Posterior cingulate gyrus (tissue), 11 donors: ENCODE measurements at regions not wholly inside any gene's neighbourhood (a gene's known extent, or its start where the extent isn't known, plus 50 kb on each side); places are given as distances from the start of the nearest gene placed in this dataset.

Source experiments
- DNase-seq, 10 donors: peaks; one replicate each; pipeline versions ENCODE4 v3.0.0 to v3.0.0-alpha.2; 2020 to 2021; ENCODE audit warnings: mixed read lengths in 3 of 10
- intact Hi-C: fragments of 100-400 bp; cut with DNase I; formaldehyde crosslinking; loops from one replicate; pipeline ENCODE4 v1.15.1; 2023

DNA sequence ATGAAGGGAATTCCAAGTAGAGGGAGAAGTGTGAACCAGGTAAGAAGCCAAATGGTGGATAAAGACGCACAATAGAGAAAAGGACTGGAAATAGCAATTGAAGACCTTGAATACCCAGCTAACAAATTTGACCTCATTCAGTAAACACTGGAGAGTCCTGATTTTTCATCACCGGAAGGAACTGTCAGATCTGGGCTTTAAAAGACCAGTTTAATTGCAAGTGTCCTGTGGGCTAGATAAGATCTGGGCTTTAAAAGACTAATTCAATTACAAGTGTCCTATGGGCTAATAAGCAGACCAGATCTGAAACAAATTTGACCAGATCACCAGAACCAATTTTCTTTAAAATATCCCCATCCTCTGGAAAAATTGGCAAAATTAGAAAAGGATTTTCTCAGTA is 380.0 kb downstream of the ACTL7B start:
- intact Hi-C loops: no loop called here
- DNase-seq: no peak

DNA sequence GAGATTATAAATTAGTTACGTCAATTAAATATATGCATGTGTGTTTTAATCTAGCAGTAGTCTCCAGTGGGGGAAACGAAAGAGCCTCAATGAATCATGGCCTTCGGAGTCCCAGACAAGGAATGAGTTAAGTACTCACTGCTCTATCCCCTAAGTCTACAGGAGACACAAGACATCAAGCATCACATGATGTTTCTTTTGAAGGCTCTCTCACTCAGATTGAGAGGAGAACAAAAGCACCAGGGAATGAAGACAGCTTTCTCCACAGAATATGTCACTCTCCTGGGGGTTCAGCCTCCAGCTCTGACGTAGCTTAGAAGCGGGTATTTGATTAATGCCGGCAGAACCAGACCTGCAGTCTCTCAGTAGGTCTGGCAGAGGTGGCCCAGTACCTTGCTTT is 381.4 kb downstream of the ACTL7B start:
- intact Hi-C loops: no loop called here
- DNase-seq: no peak

DNA sequence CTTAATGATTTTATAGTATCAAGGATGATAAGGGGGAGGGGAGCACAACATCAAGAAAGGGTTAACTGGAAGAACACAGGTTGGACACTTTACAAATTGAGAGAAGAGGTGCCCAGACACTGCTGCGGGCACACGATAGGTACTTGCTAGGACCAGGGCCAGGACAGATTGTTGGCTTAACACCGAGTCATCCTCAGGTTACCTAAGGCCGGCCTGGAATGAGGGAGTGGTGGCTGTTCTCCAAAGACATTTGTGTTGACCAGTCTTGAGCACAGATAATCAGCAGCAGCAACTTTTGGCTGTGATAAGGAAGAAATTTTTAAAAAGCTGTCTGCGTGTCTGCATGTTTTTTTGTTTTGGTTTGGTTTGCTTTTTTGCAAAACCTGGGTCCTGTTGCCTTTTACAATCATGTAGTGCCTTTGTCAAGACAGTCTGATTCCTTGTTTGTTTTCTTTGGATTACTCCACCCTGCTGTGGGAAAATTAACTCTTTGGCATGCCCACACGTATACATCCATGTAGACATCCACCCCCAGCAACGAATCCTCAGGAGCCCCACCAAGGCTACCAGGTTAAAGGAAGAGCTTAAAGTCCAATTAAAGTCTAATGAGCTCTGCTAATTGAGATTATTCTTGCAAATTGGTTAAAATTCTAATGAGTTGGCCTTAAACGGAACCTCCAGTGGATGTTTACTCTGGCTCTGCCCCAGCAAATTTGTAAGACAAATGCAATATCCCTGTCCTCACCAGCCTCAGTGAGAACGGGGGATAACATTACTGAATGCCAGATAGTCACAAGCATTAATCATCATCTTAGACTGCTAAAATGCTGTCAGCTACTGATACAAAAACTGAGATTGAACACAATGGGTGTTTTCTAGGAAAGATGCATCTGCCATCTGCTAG is 382.3 kb downstream of the ACTL7B start:
- intact Hi-C loops: no loop called here
- no peak for DNase-seq

DNA sequence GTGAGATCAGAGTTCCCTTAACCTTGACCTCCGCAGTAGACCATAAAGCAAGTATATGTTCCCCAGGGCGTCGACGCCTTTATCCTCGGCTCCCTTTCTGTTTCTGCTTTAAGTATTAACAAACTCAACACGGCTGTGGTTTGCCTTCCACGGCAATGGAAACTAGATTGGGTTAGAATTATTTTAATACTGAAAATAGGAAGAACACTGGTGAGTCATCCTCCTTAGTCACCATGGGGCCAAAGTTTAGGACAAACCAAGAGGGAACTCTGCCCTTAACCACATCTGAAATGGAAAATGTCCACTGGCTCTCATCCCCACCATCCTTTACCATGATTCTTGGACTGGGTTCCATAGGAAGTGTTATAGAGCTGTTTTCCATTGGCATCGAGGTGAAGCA is 386.1 kb downstream of the ACTL7B start:
- intact Hi-C loops: no loop called here
- no peak for DNase-seq

DNA sequence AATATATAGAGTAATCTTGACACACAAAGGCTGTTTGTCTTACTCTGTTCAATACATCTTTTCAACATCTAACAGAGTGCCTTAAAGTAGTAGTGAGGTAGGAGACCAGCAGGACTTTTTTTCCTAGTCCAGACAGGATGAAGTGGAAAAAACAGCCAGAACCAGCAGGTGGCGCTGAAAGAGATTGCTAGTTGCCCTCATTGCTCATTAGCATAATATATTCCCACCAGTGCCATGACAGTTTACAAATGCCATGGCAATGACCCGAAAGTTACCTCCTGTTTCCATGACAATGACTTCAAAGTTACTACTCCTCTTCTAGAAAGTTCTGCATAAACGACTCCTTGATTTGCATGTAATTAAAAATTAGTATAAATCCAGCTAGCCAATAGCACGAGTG is 387.4 kb downstream of the ACTL7B start:
- DNase-seq: peak in 2 of 10 donors; percentile 20 to 30
- intact Hi-C loops: no loop called here

DNA sequence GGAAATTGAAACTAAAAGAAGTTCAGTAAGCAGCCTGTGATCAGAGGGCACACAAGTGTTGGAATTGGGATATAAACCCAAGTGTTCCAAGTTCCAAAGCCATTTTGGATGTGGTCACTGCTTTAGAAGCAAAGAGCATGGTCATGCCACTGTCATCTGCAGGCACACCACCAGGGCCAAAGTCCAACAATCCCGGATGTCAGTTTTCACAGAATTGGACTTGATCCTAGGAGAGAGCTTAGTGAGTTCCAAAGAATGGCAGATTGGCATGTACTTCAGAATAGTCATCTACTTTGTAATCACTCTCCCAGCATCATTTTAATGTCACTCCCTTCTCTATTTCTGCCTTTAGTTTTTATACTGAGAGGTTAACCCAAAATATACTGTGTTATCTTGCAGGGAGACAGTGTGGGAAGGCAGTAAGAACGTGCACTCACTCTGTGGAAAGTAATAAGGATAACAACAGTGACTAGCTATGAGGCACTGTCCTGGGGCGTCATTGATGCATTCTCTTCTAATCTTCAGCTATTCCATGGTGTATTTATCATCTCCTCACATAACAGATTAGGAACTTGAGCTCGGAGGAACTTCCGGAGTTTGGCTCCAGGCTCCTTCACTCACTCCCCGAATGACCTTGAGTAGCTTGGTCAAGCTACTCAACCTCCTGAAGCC is 388.0 kb downstream of the ACTL7B start:
- intact Hi-C loops: no loop called here
- no peak for DNase-seq

DNA sequence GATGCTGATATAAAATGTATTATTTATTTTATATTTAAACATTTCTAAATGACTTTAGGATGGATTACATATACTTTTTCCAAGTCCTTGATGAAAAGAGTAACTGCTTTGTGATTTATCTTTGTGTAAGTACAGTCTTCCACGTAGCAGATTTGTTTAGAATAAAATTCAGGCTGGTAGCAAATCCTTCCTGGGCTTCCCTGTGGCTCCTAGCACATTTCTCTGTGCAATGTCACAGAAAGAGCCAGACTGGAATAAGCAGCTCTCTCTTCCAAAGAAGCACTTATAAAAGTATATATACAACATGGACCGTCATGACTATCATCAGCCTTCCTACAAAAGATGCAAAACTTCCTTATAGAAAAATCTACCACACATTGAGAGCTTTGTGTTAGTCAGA is 388.6 kb downstream of the ACTL7B start:
- intact Hi-C loops: no loop called here
- no peak for DNase-seq

DNA sequence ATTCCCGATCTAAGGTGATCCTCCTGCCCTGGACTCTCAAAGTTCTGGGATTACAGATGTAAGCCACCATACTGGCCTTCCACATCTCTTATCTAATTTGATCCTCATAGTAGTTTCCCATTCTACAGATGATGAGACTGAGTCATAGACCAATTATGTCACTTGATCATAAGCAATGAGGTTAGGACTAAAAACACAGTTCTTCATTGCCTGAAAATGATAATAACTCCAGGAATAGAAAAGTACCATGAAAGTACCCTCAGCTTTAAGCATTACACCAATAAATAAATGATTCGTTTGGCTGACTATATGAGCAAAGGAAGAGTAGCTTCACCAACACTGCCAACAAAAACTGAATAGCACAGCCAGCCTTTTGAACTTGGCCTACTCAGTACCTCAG is 389.5 kb downstream of the ACTL7B start:
- intact Hi-C loops: no loop called here

DNA sequence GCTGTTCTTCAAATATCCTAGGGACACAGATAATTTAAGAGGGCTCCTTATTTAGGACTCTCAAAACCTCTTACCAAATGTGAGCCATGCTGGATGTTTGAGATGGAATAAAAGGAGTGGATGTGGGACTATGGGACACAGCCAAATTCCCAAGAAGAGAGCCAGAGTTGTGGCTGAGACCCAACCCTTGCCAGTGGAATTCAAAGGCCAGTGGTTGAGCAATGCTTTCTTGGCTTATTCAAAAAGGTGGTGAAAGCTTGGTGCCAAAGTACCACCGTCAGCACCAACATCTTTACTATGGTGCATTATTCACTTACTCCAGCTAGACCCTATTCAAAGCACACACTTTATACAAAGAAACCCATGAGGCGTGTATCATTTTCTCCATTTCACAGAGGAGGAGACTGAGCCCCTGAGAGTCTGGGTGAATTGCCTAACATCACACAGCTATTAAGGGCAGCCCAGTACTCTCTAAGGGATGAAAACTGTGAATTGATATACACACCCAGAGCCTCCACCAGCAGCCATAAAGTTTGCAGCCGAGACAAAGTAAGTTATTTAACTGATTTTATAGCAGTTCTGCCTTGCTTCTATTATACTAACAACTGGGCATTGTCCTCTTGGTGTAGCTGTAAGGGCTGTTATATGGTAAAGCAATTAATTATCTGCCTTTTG is 391.7 kb downstream of the ACTL7B start:
- no peak for DNase-seq
- intact Hi-C loops: no loop called here

More for the DNA sequence above, 389.5 kb downstream of the ACTL7B start:
- no peak for DNase-seq

DNA sequence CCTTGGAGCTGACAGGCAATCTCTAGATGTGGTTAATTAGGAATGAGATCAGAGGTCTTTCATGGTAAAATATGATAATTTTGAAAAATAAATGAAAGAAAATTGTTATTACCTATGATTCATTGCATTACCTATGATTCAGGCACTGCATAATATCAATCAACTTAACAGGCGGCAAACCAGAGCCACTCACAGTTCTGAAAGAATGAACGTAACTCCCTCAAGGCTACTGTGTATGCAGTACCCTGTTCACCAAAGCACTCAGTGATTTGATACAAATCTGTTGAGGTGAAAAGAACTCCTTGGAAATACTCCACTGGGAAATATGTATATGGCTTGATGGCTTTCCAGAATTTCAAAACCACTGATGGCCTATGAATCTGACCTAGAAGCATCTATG is 398.9 kb downstream of the ACTL7B start:
- intact Hi-C loops: no loop called here
- DNase-seq: no peak

DNA sequence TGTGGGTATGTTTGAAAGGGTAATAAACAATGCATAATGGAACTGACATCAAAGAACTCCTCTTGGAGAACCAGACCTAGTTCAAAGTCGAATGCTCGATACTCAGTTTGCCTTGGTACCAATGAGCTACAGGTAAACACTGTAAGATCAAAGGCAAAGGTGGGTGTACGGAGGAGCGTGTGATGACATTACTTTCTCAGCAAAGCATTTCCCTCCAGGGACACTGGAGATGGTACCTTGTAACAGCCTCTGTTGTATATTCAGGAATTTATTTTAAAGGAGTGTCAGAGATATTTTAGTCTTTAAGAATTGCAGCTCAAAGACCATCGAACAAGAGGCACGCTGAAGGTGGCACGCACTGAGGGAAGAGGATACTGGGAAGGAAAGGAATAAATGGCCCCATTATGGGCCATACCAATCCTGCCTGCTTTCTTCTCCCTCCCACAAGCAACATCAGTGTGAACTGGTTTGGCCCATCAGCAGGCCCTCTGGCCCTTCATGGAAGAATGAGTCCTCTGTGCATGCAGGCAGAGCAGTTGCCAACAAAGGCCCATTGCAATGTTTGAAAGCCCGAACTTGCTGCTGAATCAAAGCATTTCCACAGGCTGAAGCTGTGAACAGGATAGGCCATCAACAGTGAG is 410.2 kb downstream of the ACTL7B start:
- intact Hi-C loops: no loop called here
- DNase-seq: peak; percentile 31 to 96 (median 66)

DNA sequence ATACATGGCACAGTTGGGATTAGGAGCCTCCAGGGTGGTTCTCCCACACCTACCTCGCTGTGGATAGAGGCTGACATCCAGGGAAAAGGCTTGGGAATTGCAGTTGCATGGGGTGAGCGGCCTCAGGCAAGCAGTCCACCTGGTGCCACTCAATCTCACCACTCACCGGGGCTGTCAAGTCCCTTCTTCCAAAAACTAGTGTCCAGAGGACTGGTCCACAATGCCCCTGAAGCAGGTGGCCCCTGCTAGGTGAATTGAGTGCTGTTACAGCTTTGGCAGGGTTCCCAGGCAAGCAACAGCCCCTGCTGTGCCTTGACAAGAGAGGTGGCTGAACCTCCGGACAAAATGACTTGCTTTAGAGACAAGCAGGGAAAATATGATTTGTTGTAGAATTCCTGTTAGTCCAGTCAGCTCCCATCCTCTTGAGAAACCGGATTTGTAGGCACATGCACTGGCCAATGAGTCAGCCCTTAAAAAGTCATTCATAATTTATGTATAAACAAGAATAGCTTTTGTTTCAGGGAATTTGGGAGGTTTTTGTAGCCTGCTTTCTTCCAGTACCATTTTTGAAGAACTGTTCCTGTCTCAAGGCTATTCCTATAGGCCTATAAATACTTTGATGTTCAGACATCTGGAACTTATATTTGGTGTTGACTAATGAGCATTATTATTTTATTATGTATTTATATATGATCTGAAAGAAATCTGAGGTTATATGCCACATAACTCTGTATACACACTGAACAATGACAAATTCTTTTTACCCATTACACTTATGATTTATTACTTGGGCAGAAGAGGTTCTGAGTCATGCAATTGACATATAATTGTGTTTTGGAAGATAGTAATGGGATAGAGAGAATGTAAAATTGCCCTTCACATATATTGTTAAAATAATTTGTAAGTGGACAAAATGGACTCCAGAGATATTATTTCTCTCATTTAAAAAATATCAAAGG is 411.1 kb downstream of the ACTL7B start:
- DNase-seq: peak in 1 of 10 donors; percentile 61
- intact Hi-C loops: no loop called here

DNA sequence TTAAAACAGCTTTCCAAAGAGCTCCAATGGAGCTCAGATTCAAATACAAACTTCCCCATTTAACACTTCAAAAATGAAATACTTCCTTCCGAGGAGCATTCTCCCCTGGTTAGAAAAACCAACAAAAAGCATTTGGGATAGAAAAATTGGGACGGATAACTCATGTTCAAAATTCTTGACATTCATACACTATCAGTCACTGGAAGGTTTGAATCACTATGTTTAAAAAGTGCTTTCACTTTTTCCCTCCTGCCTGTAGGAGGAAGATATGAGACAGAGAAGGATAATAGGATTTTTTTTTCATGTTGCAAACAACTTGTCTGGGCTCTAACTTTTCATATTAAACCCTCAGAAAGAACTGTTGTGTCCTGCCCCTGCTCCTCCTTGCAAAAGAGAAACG is 412.0 kb downstream of the ACTL7B start:
- intact Hi-C loops: no loop called here
- no peak for DNase-seq

DNA sequence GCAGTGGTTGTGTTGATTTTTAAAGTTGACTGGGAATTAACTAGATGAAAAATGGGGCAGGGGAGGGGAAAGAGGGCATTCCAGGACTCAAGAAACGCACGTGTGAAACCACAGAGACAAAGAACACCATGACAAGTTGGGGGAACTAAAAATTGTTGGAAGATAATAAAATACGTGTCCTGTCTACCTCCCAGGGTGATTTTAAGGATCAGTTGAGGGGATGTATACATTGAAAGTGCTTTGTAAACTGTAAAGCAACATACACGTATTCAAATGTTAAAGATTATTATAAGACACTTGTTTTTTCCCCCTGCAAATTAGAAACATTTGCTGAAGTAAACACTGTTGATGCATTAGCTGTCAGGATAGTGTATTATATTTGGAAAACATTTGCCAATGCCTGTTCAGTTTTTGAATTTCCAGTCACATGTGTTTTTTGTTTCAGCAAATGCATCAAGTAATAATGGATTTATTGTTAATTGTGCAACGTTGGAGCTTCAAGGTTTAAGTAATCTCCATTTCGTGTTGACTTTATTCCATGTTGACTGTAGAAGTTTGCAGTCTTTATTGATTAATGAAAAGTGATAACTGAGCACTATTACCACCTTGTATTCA is 412.7 kb downstream of the ACTL7B start:
- DNase-seq: no peak
- intact Hi-C loops: no loop called here

DNA sequence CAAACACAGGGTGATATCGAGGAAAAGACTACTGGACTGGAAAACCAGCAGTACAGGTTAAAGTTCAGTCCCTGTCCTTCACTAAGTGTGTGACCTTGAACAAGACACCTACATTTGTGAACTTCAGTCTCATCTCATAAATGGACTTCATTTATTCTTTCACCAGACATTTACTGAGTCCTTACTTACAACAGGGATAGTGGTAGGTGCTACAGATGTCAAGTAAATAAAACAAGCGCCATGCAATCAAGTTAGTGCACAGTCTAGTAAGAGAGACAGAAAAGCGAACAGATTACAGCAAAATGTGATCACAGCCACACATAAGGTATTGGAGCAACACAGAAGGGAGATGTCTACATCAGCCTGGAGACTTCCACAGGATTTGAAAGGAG is 413.2 kb downstream of the ACTL7B start:
- DNase-seq: no peak
- intact Hi-C loops: no loop called here

DNA sequence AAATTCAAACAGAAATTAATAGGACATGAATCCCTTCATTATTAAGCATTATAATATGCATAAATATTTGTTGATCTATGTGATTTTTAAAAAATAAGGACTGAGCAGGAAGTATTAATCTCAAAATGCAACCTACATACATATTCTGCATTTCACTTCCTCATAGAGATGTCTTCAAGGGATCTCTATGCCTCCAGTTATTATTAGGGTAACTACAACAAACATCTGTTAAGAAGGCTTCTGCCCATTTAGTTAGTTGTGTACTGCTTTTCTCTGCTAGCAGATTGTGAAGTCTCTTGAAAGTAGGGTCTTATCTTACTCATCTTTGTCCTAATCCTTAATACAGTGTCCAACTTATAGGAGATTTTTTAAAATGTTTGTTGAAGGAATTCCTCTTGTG is 414.1 kb downstream of the ACTL7B start:
- DNase-seq: no peak
- intact Hi-C loops: no loop called here

DNA sequence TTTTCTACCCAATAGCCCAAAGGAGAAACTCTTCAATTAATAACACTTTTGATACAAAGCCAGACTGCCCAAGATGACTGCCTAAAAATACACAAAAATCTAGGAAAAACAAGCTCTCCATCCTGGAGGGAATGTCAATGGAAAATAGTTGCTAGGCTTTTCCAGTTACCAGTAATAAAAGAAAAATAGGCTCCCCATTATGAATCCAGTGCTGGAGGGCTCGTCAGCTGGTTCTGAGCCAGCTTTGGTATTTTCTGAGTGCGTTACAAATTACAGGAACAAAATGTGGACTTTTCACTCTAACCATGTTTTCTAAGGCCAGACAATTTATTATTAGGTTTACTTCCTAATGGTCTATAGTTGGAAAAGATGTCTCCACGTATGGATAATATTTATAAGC is 414.5 kb downstream of the ACTL7B start:
- intact Hi-C loops: no loop called here
- no peak for DNase-seq

DNA sequence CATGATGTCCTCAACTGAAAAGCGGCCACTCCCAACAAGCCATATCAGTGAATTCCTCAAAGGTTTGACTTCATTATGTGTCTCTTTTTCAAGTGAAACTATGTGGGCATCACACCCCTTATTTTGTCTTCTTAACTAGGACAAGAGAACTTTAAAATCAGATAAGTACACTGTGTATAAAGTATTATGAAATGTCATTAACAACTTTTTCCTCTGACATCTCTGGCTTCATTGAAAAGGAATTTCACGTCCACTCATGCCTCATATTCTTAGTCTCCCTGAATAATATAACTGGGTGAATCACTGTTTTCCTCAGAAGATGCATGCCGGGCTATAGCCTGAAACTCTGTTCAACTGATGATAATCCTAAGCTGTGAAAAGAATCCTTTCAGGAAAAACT is 415.8 kb downstream of the ACTL7B start:
- intact Hi-C loops: loop anchor here (10.0 kb wide), 1 partner anchor 685 kb away; no protein-coding TSS in a partner anchor
- no peak for DNase-seq

DNA sequence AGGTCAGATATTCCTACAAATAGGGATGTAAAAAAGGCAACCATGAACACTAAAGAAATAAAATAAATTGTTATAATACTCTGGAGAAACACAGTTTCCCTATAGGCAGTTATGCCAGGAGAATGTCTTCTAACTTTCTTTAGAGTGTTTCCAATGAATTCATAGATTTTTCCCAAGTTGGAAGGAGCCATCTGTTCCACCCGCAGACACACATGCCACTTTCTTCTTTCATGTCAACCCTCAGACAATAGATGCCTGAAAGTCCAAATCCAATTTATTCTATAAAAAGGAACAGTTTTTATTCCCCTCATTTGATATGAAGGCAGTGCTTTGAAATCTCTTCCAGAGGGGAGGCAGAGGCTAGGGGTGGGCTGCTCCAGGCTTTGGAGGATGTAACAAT is 418.1 kb downstream of the ACTL7B start:
- intact Hi-C loops: loop anchor here (10.0 kb wide), 1 partner anchor 683 kb away; no protein-coding TSS in a partner anchor
- no peak for DNase-seq
